Panc1 (cell line): ENCODE measurements at regions not wholly inside any gene's neighbourhood (a gene's known extent, or its start where the extent isn't known, plus 50 kb on each side); places are given as distances from the start of the nearest gene placed in this dataset.

Experiments
- ATAC-seq: fragments of 200-7000 bp; cut with Tn5 transposase; 2 replicates; pipeline ENCODE4 v1.9.1; 2020; ENCODE audit warnings: mild to moderate bottlenecking, moderate library complexity
- BruUV-seq: library from RNA; stranded (reverse); fragments of 400-500 nt; replicated peaks from 2 replicates; lab custom pipeline; 2021; lab: Mats Ljungman, UMichigan
- CTCF ChIA-PET: fragments of 300-600 bp; sonication (Branson Sonifier 250); formaldehyde crosslinking; loops from one replicate; lab custom pipeline; 2022; ENCODE audit warnings: antibody characterized with exemption; lab: Charles Lee
- POLR2A ChIA-PET: fragments of 300-600 bp; sonication (Branson Sonifier 250); formaldehyde crosslinking; loops from one replicate; lab custom pipeline; 2022; ENCODE audit warnings: antibody characterized with exemption; lab: Charles Lee
- DNase-seq: peaks from one replicate; pipeline ENCODE4 v3.0.0-alpha.2; 2010; ENCODE audit warnings: low read depth, low spot score
- H3K27ac ChIP-seq: 2 replicates; pipeline ENCODE4 v1.5.1; 2011; ENCODE audit warnings: mild to moderate bottlenecking, low read length, inconsistent platforms
- H3K27me3 ChIP-seq: fragments of 200-500 bp; sonication (Bioruptor generic); 2 replicates; pipeline ENCODE4 v1.6.0; 2014; ENCODE audit warnings: low read length, inconsistent platforms; ENCODE audit not compliant: control insufficient read depth, insufficient read depth
- H3K36me3 ChIP-seq: fragments of 200-500 bp; sonication (Bioruptor generic); 2 replicates; pipeline ENCODE4 v1.5.1; 2014; ENCODE audit warnings: inconsistent platforms, mild to moderate bottlenecking, low read length, moderate library complexity; ENCODE audit not compliant: control insufficient read depth, insufficient read depth
- H3K4me1 ChIP-seq: 2 replicates; pipeline ENCODE4 v1.5.1; 2011; ENCODE audit warnings: inconsistent platforms, mild to moderate bottlenecking, low read length, moderate library complexity; ENCODE audit not compliant: control insufficient read depth, insufficient read depth
- H3K4me3 ChIP-seq, 2 experiments: 2 replicates each; pipeline ENCODE4 v1.5.1; 2011 to 2012; ENCODE audit warnings: low read depth in 2 of 2, low read length in 2 of 2, mild to moderate bottlenecking in 2 of 2, inconsistent platforms in 1 of 2, moderate library complexity in 1 of 2
- H3K9me3 ChIP-seq: fragments of 200-500 bp; sonication (Bioruptor generic); 2 replicates; pipeline ENCODE4 v1.5.1; 2014; ENCODE audit warnings: low read depth, mild to moderate bottlenecking, inconsistent platforms, low read length, moderate library complexity; ENCODE audit not compliant: control insufficient read depth, insufficient read depth
- CTCF ChIP-seq: fragments of 450-650 bp; IDR thresholded peaks from 2 replicates; pipeline ENCODE4 v1.5.1; 2017; ENCODE audit warnings: mild to moderate bottlenecking
- POLR2AphosphoS5 ChIP-seq: IDR thresholded peaks from 2 replicates; pipeline ENCODE4 v1.6.1; 2012; ENCODE audit warnings: mild to moderate bottlenecking, low read depth, low read length, moderate library complexity
- REST ChIP-seq, 2 experiments: IDR thresholded peaks; 2 replicates each; pipeline ENCODE4 v1.6.1; 2011 to 2012; ENCODE audit warnings: low read depth in 2 of 2, control low read depth in 1 of 2, low read length in 1 of 2, mild to moderate bottlenecking in 1 of 2, moderate library complexity in 1 of 2; ENCODE audit not compliant: insufficient read depth in 1 of 2
- SIN3A ChIP-seq: IDR thresholded peaks from 2 replicates; pipeline ENCODE4 v1.6.1; 2012; ENCODE audit warnings: low read depth, mild to moderate bottlenecking, low read length, moderate library complexity, borderline replicate concordance; ENCODE audit not compliant: insufficient read depth
- TCF7L2 ChIP-seq: IDR thresholded peaks from 2 replicates; pipeline ENCODE4 v1.6.1; 2011; ENCODE audit warnings: mild to moderate bottlenecking, low read depth, low read length, inconsistent platforms
- in situ Hi-C: cut with HindIII; loops from 2 replicates; pipeline ENCODE4 v1.10.0; 2016; ENCODE audit warnings: low sequenced_read_pairs, low pct_unique_long_range_greater_than_20kb
- intact Hi-C: fragments of 100-400 bp; cut with micrococcal nuclease; formaldehyde crosslinking; loops from one replicate; pipeline ENCODE4 v1.10.0; 2022; ENCODE audit not compliant: unreplicated experiment

- Histone ChIP-seq H3K9me3 (no peaks in the 10 kb centered on the region), H3K27ac (no peak overlapping the region), H3K36me3 (no peaks in the 10 kb centered on the region), H3K4me1 (no peaks in the 10 kb centered on the region), H3K4me3 (no peak overlapping the region), H3K27me3 (no peaks in the 10 kb centered on the region; the same call in 1 of the 2 replicates)
- no peak for ATAC-seq
- no peak for DNase-seq
- BruUV-seq: no TSS peak
- TF ChIP-seq REST (IDR thresholded peaks at IDR 0.05; ENCODE audit: insufficient read depth in 1 of 2, low read depth in 2 of 2, low read length in 1 of 2): no peak
- no peak for TF ChIP-seq TCF7L2
- no peak for TF ChIP-seq POLR2AphosphoS5
- no peak for TF ChIP-seq SIN3A
- no peak for TF ChIP-seq CTCF
- in situ Hi-C loops (no loop called here), intact Hi-C loops (no loop called here)
- ChIA-PET POLR2A (no interaction called here), CTCF (no interaction called here)
Measured at GRCh38 chr1:14309984-14310383, 288.5 kb upstream of the KAZN start.

GRCh38 chr1:14310476-14310875, 288.0 kb upstream of the KAZN start:
- Histone ChIP-seq H3K4me3 (no peak overlapping the region), H3K4me1 (no peaks in the 10 kb centered on the region), H3K27ac (no peak overlapping the region), H3K36me3 (no peaks in the 10 kb centered on the region), H3K9me3 (no peaks in the 10 kb centered on the region), H3K27me3 (no peaks in the 10 kb centered on the region)
- DNase-seq: no peak
- ChIA-PET CTCF (no interaction called here), POLR2A (no interaction called here)
- TF ChIP-seq CTCF: no peak
- in situ Hi-C loops: no loop called here
- no peak for ATAC-seq
- no TSS peak for BruUV-seq
- intact Hi-C loops: no loop called here
